Caco-2 (cell line): ENCODE measurements at regions not wholly inside any gene's neighbourhood (a gene's known extent, or its start where the extent isn't known, plus 50 kb on each side); places are given as distances from the start of the nearest gene placed in this dataset.

Experiments used
- BruUV-seq: library from RNA; stranded (reverse); fragments of 400-500 nt; replicated peaks from 2 replicates; lab custom pipeline; 2021; lab: Mats Ljungman, UMichigan
- CTCF ChIA-PET: fragments of 300-600 bp; sonication (Branson Sonifier 250); formaldehyde crosslinking; loops from one replicate; lab custom pipeline; 2022; ENCODE audit warnings: antibody characterized with exemption; lab: Charles Lee
- POLR2A ChIA-PET: fragments of 300-600 bp; sonication (Branson Sonifier 250); formaldehyde crosslinking; loops from one replicate; lab custom pipeline; 2022; ENCODE audit warnings: antibody characterized with exemption; lab: Charles Lee
- DNase-seq, 2 experiments: peaks; one replicate each; pipeline versions ENCODE4 v3.0.0 to v3.0.0-alpha.2; 2020 to 2022
- H3K27me3 ChIP-seq: replicated peaks from 2 replicates; pipeline ENCODE4 v1.6.0; 2011; ENCODE audit warnings: low read length; ENCODE audit not compliant: control insufficient read depth, insufficient read depth
- H3K36me3 ChIP-seq: 2 replicates; pipeline ENCODE4 v1.5.1; 2011; ENCODE audit warnings: low read length; ENCODE audit not compliant: control insufficient read depth, insufficient read depth
- H3K4me1 ChIP-seq: fragments of 250-450 bp; sonication (Bioruptor Pico); 2 replicates; pipeline ENCODE4 v1.5.1; 2020; ENCODE audit warnings: mild to moderate bottlenecking
- H3K4me3 ChIP-seq: 2 replicates; pipeline ENCODE4 v1.5.1; 2011; ENCODE audit warnings: low read depth, mild to moderate bottlenecking, control low read depth, low read length
- H3K9me3 ChIP-seq: fragments of 250-450 bp; sonication (Bioruptor Pico); 2 replicates; pipeline ENCODE4 v1.5.1; 2020; ENCODE audit warnings: mild to moderate bottlenecking, moderate library complexity
- H3K27ac Mint-ChIP-seq: one replicate; pipeline ENCODE4 v1.8.0; 2022; ENCODE audit warnings: mixed read lengths; ENCODE audit not compliant: unreplicated experiment
- H3K27me3 Mint-ChIP-seq: one replicate; pipeline ENCODE4 v1.8.0; 2022; ENCODE audit warnings: mixed read lengths; ENCODE audit not compliant: insufficient read depth, unreplicated experiment
- H3K36me3 Mint-ChIP-seq: one replicate; pipeline ENCODE4 v1.8.0; 2022; ENCODE audit warnings: mild to moderate bottlenecking, mixed read lengths; ENCODE audit not compliant: insufficient read depth, unreplicated experiment
- H3K4me1 Mint-ChIP-seq: one replicate; pipeline ENCODE4 v1.8.0; 2022; ENCODE audit warnings: low read depth, mixed read lengths; ENCODE audit not compliant: unreplicated experiment
- H3K4me3 Mint-ChIP-seq: one replicate; pipeline ENCODE4 v1.8.0; 2022; ENCODE audit warnings: mild to moderate bottlenecking, moderate library complexity, mixed read lengths; ENCODE audit not compliant: unreplicated experiment
- H3K9me3 Mint-ChIP-seq: one replicate; pipeline ENCODE4 v1.8.0; 2022; ENCODE audit warnings: mixed read lengths; ENCODE audit not compliant: unreplicated experiment
- CTCF ChIP-seq, 2 experiments: fragments of 200-600 bp in 1 of 2; IDR thresholded peaks; 1 replicate in 1 of 2; 2 replicates in 1 of 2; pipeline versions ENCODE4 v1.5.1 to v1.8.0; 2011 to 2022; ENCODE audit warnings: antibody characterized with exemption in 1 of 2, control low read depth in 1 of 2, inconsistent platforms in 1 of 2, low read depth in 1 of 2, low read length in 1 of 2, mild to moderate bottlenecking in 1 of 2, moderate library complexity in 1 of 2; ENCODE audit not compliant: insufficient read depth in 1 of 2, severe bottlenecking in 1 of 2, unreplicated experiment in 1 of 2
- intact Hi-C: fragments of 100-400 bp; cut with micrococcal nuclease; formaldehyde crosslinking; loops from one replicate; pipeline ENCODE4 v1.10.0; 2022; ENCODE audit not compliant: unreplicated experiment

GRCh38 chr3:5274091-5274490 lies 86.6 kb downstream of the EDEM1 start:
- POLR2A ChIA-PET, result no interaction called here
- CTCF ChIA-PET, result no interaction called here

GRCh38 chr3:5275529-5275928 lies 88.0 kb downstream of the EDEM1 start:
- H3K4me3 Mint-ChIP-seq, result no peak overlapping the region
- BruUV-seq, result no TSS peak
- POLR2A ChIA-PET, result no interaction called here

More at GRCh38 chr3:5274091-5274490, 86.6 kb downstream of the EDEM1 start:
- H3K4me1 ChIP-seq, result peaks cover 11% of the 10 kb centered on the region
- no peak for TF ChIP-seq CTCF (IDR thresholded peaks at IDR 0.05; ENCODE audit: insufficient read depth in 1 of 2, low read depth in 1 of 2, low read length in 1 of 2, severe bottlenecking in 1 of 2, unreplicated experiment in 1 of 2)
- no peaks in the 10 kb centered on the region for H3K4me1 Mint-ChIP-seq
- no peak for DNase-seq
- H3K27ac Mint-ChIP-seq, result no peak overlapping the region
- no peaks in the 10 kb centered on the region for H3K9me3 ChIP-seq
- no peaks in the 10 kb centered on the region for H3K36me3 ChIP-seq
- no peaks in the 10 kb centered on the region for H3K27me3 ChIP-seq
- no peaks in the 10 kb centered on the region for H3K9me3 Mint-ChIP-seq
- no peak overlapping the region for H3K4me3 ChIP-seq
- no peaks in the 10 kb centered on the region for H3K27me3 Mint-ChIP-seq
- intact Hi-C loops, result no loop called here
- no peaks in the 10 kb centered on the region for H3K36me3 Mint-ChIP-seq
- H3K4me3 Mint-ChIP-seq, result no peak overlapping the region
- BruUV-seq, result no TSS peak

GRCh38 chr3:5276934-5277333 lies 89.4 kb downstream of the EDEM1 start:
- H3K27me3 Mint-ChIP-seq, result no peaks in the 10 kb centered on the region
- no peak overlapping the region for H3K4me3 Mint-ChIP-seq
- H3K4me3 ChIP-seq, result no peak overlapping the region
- TF ChIP-seq CTCF (IDR thresholded peaks at IDR 0.05; ENCODE audit: insufficient read depth in 1 of 2, low read depth in 1 of 2, low read length in 1 of 2, severe bottlenecking in 1 of 2, unreplicated experiment in 1 of 2), result no peak
- no peaks in the 10 kb centered on the region for H3K9me3 Mint-ChIP-seq
- ChIA-PET POLR2A (no interaction called here), CTCF (no interaction called here)
- intact Hi-C loops, result no loop called here
- no peaks in the 10 kb centered on the region for H3K4me1 Mint-ChIP-seq
- BruUV-seq, result no TSS peak
- H3K9me3 ChIP-seq, result peaks cover 6% of the 10 kb centered on the region; the same call in 1 of the 2 replicates
- no peaks in the 10 kb centered on the region for H3K27me3 ChIP-seq
- H3K36me3 ChIP-seq, result no peaks in the 10 kb centered on the region
- H3K27ac Mint-ChIP-seq, result no peak overlapping the region
- H3K4me1 ChIP-seq, result peaks cover 11% of the 10 kb centered on the region
- no peaks in the 10 kb centered on the region for H3K36me3 Mint-ChIP-seq
- no peak for DNase-seq

More at GRCh38 chr3:5275529-5275928, 88.0 kb downstream of the EDEM1 start:
- H3K27ac Mint-ChIP-seq, result peak overlapping the region; percentile 58
- H3K4me1 Mint-ChIP-seq, result no peaks in the 10 kb centered on the region
- H3K27me3 ChIP-seq, result no peaks in the 10 kb centered on the region
- intact Hi-C loops, result no loop called here
- peaks cover 11% of the 10 kb centered on the region for H3K4me1 ChIP-seq
- H3K4me3 ChIP-seq, result no peak overlapping the region
- H3K27me3 Mint-ChIP-seq, result no peaks in the 10 kb centered on the region
- TF ChIP-seq CTCF (IDR thresholded peaks at IDR 0.05; ENCODE audit: insufficient read depth in 1 of 2, low read depth in 1 of 2, low read length in 1 of 2, severe bottlenecking in 1 of 2, unreplicated experiment in 1 of 2), result no peak
- no peak for DNase-seq
- H3K9me3 Mint-ChIP-seq, result no peaks in the 10 kb centered on the region
- H3K9me3 ChIP-seq, result peaks cover 6% of the 10 kb centered on the region; the same call in 1 of the 2 replicates
- no peaks in the 10 kb centered on the region for H3K36me3 ChIP-seq
- no peaks in the 10 kb centered on the region for H3K36me3 Mint-ChIP-seq
- CTCF ChIA-PET, result interaction anchor here (0.6 kb wide), 1 partner anchor 119 kb away, joined by 5 read pairs; no protein-coding TSS in a partner anchor
